Activated T-cell treated with anti-CD3 and anti-CD28 coated beads for 48 hours (primary cell): ENCODE measurements at regions not wholly inside any gene's neighbourhood (a gene's known extent, or its start where the extent isn't known, plus 50 kb on each side); places are given as distances from the start of the nearest gene placed in this dataset.

ENCODE experiments used
- DNase-seq: peaks from one replicate; pipeline ENCODE4 v3.0.0-alpha.2; 2020; ENCODE audit warnings: low read depth

- no peak for DNase-seq
Observed at GRCh38 chr1:84759756-84760155, 69.5 kb upstream of the SSX2IP start.

- DNase-seq, result peak; percentile 12
Observed at GRCh38 chr1:84758968-84759491, 68.8 kb upstream of the SSX2IP start.

GRCh38 chr1:84758476-84758875, 68.2 kb upstream of the SSX2IP start:
- DNase-seq, result no peak

DNA sequence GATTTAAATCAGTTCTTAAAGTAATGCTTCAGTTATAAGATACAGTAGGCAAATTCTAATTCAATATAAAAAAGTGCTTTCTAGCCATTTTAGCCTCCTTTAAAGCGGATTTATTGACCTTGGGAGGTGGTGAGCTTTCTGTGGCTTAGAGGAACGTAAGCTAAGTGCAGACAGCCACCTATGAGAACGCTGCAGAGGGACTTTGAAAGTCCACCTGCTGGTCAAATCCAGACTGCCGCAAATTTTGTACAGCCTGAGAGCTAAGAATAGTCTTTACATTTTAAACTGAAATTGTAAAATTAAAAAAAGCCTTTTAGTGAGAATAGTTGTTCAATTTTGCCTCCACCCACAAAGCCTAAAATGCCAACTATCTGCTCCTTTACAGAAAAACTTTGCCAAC, 67.0 kb upstream of the SSX2IP start:
- DNase-seq, result no peak

GRCh38 chr1:84756455-84757082, 66.3 kb upstream of the SSX2IP start:
- no peak for DNase-seq

GRCh38 chr1:84756001-84756400, 65.7 kb upstream of the SSX2IP start:
- no peak for DNase-seq

DNA sequence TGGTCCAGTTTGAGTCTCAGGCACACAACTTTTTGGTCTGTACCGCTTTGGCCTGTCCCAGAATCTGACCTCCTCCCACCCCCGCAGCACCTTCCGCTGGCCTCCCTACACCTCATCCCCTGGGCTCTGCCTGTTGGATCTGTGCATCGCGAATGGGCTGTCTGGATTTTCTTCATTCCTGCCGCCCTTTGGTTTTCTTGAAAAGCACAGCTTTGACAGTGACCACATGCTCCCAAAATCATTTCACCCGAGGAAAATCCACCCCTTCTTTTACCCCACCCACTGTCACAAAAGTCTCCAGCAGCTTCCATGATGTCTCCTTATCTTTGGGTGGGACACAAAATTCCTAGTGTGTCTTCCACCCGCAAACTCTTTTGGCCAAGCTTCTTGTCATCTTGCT, 65.0 kb upstream of the SSX2IP start:
- DNase-seq, result no peak

DNA sequence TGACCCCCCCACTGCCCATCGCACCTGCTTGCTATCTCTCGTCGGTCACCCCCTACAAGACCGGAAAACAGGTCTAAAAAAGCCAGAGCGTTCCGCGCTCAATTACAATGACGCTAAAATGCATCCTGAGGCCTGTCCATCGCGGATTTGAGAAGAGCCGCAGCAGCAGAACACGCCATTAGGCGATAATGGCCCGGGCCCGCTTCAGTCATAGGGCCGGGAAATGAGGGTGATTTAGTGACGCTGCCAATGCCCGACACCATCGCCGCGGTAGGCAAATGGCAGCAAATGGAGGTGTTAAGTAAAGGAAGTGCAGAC, 64.1 kb upstream of the SSX2IP start:
- DNase-seq, result no peak

DNA sequence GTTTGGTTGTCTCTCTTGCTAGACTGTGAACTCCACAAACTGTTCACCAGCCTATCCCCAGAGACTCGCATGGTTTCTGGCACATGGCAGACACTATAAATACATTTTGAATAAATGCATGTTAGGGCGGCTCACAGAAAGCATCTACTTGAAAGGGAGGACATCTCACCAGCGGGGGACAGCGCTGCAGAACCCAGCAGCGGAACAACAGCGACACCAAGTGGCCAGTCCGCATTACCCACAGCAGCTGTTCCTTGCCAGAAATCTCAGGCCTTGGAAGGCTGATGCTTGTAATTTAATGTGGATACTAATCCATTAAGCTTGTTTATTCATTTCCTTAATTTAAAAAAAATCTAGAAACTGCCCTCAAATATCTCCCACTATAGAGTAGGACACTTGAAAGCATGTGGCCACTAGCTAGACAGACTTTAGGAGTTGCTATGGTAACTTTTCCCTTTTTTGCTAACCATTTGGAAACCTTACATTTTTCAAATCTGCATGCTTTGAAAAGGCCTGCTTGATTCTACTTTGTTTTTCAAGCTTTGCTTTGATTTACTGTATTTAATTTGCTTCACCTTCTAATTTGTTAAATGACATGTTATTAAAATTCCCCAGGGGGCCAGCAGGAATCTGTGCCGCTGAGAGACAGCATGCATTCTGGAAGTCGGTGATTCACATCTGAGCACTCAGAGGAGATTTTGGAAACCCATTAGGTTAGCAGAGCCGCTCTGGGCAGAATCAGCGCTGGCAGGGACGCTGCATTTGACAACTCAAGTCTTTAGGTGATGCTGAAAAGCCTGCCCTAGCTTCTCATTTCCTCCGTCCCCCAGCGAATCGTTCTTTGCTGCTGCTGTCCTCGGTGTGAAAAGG, 63.5 kb upstream of the SSX2IP start:
- DNase-seq, result peak; percentile 69

GRCh38 chr1:84750110-84750730, 60.0 kb upstream of the SSX2IP start:
- DNase-seq, result no peak

GRCh38 chr1:84749427-84749826, 59.2 kb upstream of the SSX2IP start:
- no peak for DNase-seq

DNA sequence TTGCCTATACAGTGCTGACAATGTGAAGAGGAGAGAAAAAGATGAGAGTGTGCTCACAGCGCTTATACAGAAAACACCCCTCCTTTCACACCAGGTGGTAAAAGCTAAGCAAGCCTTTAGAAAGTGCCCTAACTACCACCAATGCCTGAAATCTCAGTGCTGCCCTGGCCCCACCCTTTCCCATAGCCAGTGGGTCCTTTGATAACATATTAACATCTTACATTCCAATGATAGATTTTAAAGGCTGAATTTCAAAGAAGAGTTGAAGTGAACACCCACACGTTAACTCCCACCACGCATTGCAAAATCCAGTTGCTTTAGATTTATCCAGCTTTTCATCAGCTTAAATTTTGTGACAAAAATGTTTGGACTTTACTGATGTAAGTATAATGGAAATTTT, 58.1 kb upstream of the SSX2IP start:
- DNase-seq, result no peak

DNA sequence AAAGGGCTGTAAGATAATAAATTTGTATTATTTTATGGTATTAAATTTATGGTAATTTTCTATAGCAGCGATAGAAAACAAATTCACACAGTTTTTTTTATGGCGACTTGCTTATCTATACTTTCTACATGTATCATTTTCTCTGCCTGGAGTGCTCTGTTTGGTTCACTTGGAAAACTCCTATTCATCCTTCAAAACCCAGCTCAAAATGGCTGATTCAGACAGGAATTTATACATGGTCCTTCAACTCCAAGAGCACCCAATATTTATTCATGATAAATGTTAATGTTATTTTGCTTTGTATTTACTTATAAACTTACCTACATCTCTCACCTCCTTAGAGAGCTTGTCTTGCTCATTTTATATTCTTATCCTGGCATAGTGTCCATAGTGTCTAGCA, 55.6 kb upstream of the SSX2IP start:
- no peak for DNase-seq

DNA sequence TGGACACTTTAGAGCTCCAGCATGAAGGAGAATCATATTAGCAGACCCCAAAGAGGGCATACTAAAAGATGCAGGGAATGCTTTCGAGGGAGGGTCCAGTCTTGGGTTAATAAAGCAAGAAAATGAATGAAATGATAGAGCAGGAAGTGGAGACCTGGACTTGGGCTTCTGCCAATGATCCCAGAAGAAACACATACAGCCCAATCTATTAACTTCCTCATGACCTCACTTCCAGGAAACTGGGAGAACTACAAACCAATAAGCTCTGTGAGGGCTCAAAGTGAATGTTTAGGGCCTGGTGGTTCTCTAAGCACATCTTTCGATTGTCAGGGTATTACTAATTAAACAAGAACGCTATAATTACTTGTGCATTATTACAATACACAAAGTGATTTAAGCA, 53.6 kb upstream of the SSX2IP start:
- DNase-seq, result no peak

- DNase-seq, result peak; percentile 12
Observed at GRCh38 chr1:84742653-84743052, 52.4 kb upstream of the SSX2IP start.

DNA sequence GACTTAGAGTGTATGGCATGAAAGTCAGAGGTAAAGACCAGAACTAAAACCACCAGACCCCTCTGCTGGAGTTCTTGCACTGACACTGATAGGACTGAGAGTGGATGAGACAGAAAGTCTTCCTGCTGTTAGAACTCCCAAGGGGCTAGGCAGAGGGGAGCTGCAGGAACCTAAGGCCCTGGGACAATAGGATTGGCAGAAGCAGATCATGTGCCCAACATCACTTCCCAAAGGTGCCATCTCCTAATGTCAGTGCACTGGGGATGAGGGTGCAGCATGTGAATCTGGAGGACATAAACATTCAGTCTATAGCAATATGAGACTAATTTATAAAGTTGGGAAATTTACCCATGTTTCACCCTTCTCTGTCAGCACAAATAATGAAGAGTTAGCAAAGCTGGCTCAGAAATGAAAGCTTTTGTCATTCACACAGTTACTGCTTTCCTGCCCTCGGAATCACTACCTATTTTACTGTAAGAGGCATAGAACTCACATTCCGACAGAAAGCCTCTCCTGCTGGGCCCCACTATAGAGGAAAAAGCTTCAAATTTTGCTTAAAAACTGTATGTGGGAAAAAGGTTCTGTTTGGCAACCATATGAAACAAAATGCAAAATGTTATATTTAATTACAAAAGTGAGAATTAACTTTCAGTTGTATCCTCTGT, 49.9 kb upstream of the SSX2IP start:
- DNase-seq, result no peak
